ENCODE measurements at regions not wholly inside any gene's neighbourhood (a gene's known extent, or its start where the extent isn't known, plus 50 kb on each side); places are given as distances from the start of the nearest gene placed in this dataset.

DNA sequence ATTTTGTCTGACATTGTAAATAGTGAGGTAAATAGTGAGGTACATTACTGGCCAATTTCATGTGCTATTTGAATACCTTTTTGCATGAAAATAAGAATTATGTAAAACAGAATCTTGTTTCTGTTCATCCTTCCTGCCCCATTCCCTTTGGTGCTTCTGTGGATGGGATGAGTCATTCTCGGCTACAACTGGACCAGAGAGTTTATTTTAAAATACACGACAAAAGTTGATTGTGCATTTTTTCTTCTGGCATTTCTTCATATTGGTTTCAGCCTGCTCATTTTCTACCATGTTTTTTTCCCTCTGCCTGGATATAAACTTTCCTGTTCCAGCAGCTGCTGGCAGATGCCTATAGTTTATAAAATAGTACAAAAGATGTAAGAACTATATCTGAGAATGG, 107.5 kb downstream of the CYSLTR2 start:
- TF ChIP-seq, protein P1, sequence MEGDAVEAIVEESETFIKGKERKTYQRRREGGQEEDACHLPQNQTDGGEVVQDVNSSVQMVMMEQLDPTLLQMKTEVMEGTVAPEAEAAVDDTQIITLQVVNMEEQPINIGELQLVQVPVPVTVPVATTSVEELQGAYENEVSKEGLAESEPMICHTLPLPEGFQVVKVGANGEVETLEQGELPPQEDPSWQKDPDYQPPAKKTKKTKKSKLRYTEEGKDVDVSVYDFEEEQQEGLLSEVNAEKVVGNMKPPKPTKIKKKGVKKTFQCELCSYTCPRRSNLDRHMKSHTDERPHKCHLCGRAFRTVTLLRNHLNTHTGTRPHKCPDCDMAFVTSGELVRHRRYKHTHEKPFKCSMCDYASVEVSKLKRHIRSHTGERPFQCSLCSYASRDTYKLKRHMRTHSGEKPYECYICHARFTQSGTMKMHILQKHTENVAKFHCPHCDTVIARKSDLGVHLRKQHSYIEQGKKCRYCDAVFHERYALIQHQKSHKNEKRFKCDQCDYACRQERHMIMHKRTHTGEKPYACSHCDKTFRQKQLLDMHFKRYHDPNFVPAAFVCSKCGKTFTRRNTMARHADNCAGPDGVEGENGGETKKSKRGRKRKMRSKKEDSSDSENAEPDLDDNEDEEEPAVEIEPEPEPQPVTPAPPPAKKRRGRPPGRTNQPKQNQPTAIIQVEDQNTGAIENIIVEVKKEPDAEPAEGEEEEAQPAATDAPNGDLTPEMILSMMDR (IDR thresholded peaks at IDR 0.05), result no peak

DNA sequence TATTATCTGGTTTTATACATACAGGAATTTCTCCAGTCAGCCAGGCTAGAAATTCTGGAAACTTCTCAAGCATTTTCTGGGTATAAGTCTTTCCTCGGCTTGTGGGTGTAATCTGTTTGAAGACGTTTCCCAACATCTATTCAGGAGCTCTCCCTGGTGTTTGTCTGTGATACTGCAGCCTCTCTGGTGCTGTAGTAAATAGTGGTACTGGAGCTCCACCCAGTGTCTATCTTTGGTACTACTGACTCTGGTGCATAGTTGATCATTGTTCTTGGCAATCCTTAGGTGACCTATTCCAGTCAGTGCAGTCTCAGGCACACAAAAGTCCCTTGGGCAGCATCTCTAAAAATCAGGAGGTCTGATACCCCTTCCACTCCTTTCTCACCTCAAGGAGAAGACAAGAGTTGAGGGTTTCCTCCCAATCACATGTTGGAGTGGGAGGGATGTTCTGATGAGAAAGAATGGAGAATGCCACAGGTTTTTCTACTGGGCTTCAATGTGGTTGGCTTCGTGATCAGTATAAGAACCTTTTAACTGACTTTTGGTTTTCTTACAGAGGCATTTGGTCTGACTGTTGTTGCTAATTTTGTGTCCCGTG, 115.5 kb downstream of the CYSLTR2 start:
- TF ChIP-seq, protein P1 (IDR thresholded peaks at IDR 0.05), result peak; percentile 92

DNA sequence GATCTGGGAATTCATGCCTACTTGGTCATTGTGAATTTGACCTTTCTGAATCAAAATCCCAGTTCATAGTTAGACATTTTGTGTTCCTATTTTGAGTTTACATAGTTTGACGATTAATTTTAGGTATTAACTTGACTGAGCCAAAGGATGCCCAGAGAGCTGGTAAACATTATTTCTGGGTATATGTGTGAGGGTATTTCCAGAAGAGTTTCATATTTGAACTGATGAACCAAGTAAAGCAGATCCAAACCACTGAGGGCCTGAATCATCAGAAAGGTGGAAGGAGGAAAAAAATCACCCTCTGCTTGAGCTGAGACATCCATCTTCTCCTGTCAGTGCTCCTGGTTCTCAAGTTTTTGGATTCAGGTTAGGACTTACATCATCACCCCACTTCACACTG, 116.6 kb downstream of the CYSLTR2 start:
- TF ChIP-seq, protein P1 (IDR thresholded peaks at IDR 0.05), result no peak

DNA sequence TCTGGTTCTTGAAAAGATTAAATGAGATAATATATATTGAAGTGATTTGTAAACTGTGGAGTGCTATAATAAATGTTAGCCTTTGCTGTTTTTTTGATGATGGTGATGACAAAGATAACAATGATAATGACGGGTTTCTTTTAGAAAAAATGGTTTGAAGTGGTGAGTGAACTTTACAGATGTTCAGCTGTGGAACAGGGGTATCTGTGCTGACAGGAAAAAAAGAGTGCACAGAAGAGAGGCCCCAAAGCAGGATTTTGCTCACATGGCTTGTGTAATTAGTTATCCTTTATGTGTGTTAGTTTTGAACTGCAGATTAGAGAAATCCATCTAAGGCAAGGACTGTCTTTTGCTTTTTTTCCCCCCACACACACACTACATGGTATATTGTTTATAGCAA, 119.2 kb downstream of the CYSLTR2 start:
- TF ChIP-seq, protein P1 (IDR thresholded peaks at IDR 0.05), result no peak

DNA sequence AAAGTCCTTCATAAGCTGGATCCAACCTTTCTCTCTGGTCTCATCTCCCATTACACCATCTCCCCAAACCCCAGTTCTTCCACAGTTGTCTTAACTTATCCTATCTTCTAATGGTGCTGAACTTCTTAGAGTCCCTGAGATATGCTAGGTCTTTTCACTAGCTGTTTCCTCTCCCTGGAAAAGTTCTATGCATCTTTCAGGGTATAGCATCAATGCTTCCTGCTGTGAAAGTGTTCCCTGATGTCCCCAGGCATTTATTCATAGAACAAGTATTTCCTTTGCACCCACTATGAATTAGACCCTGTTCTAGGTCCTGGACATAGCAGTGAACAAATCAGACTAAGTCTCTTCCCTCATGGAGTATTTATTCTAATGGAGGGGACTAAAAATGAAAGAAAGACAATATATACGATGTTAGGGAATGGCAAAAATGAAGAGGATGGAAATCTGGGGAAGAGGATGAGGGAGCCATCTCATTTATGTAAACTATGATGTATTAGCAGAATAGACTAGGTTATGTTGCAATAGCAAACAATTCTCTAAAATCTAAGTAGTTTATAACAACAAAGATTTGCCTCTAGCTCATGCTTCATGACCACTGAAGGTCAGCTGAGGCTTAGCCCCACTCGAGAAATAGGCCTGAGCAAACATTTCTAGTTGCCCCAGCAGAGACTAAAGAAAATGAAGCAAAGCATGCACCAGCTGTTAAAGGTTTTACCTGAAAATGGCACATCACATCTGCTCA, 120.0 kb downstream of the CYSLTR2 start:
- TF ChIP-seq, protein P1 (IDR thresholded peaks at IDR 0.05), result no peak

DNA sequence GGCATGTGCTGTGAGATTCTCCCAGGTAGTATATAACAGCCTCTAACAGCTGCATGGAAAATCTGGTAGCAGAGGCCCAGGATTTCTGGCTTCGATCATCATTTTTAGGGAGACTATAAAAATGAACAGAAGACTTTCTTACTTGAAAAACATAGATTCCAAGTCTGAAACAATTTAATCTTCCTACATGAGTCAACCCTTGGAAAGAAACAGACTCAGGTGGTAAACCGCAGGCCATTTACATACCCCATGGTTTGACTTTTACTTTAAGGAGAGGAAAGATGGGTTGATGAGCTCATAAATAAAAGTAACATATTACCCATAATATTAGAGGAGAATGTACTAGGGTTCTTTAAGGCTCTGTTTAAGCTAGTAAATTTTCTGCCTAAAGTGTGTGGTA, 121.6 kb downstream of the CYSLTR2 start:
- TF ChIP-seq, protein P1 (IDR thresholded peaks at IDR 0.05), result no peak

DNA sequence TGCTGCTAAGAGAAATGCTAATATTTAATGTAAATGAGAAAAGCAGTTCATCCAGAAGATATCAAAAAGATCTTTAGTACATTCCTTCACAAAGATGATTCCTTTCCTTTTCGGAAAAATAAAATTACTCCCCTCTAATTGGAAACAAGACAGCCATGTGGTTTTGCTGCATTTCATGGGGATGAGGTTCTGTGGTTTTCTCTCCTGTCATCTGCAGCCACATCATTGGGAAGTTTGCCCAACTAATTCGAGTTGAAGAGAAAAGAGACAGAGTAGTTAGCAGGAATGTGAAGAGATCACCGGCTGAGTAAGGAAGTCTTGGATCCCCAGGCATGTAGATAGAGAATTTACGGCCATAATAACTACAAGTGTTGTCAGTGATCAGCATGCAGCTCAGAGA, 122.1 kb downstream of the CYSLTR2 start:
- TF ChIP-seq, protein P1 (IDR thresholded peaks at IDR 0.05), result no peak
